HFF-Myc (cell line): ENCODE measurements at regions not wholly inside any gene's neighbourhood (a gene's known extent, or its start where the extent isn't known, plus 50 kb on each side); places are given as distances from the start of the nearest gene placed in this dataset.

Experiments used
- DNase-seq: peaks from one replicate; pipeline ENCODE4 v3.0.0-alpha.2; 2011; ENCODE audit warnings: low read depth; ENCODE audit errors: extremely low read depth
- H3K4me3 ChIP-seq: replicated peaks from 2 replicates; pipeline ENCODE4 v1.5.1; 2011; ENCODE audit warnings: low read depth, mild to moderate bottlenecking, control low read depth, low read length
- TF ChIP-seq, protein P1 (sequence below): IDR thresholded peaks from 2 replicates; pipeline ENCODE4 v1.5.1; 2012; ENCODE audit warnings: mild to moderate bottlenecking, low read depth, low read length, control low read depth; ENCODE audit errors: missing control alignments

GRCh38 chr7:155874411-155874810 is 62.1 kb upstream of the SHH start:
- DNase-seq: no peak
- H3K4me3 ChIP-seq: no peak overlapping the region
- TF ChIP-seq, protein P1, sequence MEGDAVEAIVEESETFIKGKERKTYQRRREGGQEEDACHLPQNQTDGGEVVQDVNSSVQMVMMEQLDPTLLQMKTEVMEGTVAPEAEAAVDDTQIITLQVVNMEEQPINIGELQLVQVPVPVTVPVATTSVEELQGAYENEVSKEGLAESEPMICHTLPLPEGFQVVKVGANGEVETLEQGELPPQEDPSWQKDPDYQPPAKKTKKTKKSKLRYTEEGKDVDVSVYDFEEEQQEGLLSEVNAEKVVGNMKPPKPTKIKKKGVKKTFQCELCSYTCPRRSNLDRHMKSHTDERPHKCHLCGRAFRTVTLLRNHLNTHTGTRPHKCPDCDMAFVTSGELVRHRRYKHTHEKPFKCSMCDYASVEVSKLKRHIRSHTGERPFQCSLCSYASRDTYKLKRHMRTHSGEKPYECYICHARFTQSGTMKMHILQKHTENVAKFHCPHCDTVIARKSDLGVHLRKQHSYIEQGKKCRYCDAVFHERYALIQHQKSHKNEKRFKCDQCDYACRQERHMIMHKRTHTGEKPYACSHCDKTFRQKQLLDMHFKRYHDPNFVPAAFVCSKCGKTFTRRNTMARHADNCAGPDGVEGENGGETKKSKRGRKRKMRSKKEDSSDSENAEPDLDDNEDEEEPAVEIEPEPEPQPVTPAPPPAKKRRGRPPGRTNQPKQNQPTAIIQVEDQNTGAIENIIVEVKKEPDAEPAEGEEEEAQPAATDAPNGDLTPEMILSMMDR: no peak

DNA sequence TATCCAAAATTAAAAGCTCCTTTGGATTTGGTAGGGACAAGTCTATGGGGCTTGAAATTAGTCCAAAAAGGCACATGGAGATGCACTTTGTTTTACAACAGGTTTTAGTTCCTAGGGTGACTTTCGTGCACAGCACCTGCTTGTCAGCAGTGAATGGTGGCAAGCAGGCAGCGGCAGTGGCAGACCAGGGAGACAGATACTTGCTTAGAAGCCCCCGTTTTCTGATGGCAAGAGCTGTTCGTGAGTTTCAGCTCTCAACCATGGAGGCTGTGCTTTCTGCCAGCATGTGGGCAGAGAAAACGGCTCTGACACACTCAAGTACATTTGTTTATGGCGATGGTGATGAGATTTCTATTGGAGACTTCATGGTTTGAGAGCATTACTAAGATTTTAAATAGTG is 61.7 kb upstream of the SHH start:
- TF ChIP-seq, protein P1: no peak
- DNase-seq: no peak
- H3K4me3 ChIP-seq: no peak overlapping the region

DNA sequence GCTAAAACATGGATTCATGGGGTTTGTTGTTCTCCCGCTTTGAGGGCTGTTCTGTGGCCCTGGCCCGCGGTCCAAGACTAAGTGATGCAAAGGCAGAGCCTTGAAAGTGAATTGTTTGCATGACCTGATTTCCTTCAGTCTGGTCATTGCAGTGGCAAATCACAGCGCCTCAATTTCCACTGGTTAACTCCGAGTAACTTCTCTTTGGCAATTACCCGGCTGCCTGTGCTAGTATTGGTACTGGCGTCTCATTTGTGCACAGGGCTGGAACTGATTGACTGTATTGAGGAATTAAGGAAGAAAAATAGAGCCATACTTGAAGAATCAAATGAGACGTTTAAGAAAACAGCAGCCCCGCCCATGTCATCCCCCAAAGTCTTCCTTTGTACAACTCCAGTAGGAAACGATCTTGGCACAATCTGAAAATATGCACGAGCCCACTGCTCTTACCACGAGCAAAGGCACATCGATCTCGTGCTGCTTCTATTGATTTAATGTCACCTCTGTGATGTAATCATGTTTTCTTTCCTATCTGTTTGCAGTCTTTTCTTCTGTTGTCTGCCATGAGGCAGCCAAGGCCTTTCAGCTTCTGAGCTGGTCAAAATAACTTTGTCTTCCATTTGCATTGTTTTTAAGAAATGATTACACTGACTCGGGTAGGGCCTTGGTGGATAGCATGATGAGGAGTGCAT is 60.6 kb upstream of the SHH start:
- TF ChIP-seq, protein P1: no peak
- no peak for DNase-seq
- no peak overlapping the region for H3K4me3 ChIP-seq

DNA sequence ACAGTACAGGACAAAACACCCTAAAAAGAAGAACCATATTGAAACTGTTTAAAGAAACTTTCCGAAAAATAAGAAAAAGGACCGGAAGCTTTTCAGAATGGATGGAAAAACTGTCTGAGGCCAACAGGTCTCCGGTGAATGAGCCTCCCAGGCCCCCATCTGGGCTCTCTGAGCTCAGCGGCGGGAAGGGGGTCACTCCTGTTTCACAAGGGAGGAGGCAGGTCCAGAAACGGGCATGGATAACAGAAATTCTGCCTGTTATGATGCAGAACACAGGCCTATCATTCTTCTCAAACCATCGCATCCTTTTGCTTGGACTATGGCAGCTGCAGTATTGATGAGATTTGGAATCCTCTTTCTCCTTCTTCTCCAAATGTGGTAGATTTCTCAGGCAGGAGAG is 58.9 kb upstream of the SHH start:
- no peak overlapping the region for H3K4me3 ChIP-seq
- TF ChIP-seq, protein P1: no peak
- DNase-seq: no peak

GRCh38 chr7:155870334-155871180 is 58.3 kb upstream of the SHH start:
- TF ChIP-seq, protein P1: no peak

GRCh38 chr7:155869784-155870076 is 57.5 kb upstream of the SHH start:
- no peak overlapping the region for H3K4me3 ChIP-seq
- no peak for DNase-seq
- TF ChIP-seq, protein P1: no peak

More at GRCh38 chr7:155870334-155871180, 58.3 kb upstream of the SHH start:
- no peak overlapping the region for H3K4me3 ChIP-seq
- no peak for DNase-seq
